ENCODE measurements at regions not wholly inside any gene's neighbourhood (a gene's known extent, or its start where the extent isn't known, plus 50 kb on each side); places are given as distances from the start of the nearest gene placed in this dataset.

GRCh38 chr14:89641495-89642175 lies 224.6 kb upstream of the FOXN3 start:
- CTCF ChIA-PET: interaction anchor here (0.8 to 1.7 kb wide), 5 partner anchors 14 to 110 kb away, joined by 3 to 7 read pairs (median 4); no protein-coding TSS in a partner anchor
- POLR2A ChIA-PET: interaction anchor here (0.7 to 1.5 kb wide), 7 partner anchors 12 to 110 kb away, joined by 3 to 7 read pairs (median 4); no protein-coding TSS in a partner anchor

GRCh38 chr14:89640141-89640540 lies 223.1 kb upstream of the FOXN3 start:
- ChIA-PET POLR2A (interaction anchor here (0.6 kb wide), 1 partner anchor 21 kb away, joined by 6 read pairs; no protein-coding TSS in a partner anchor), CTCF (interaction anchor here (0.9 to 1.4 kb wide), 2 partner anchors 13 to 78 kb away, joined by 3 read pairs; no protein-coding TSS in a partner anchor)

GRCh38 chr14:89639687-89640086 lies 222.7 kb upstream of the FOXN3 start:
- POLR2A ChIA-PET: interaction anchor here (0.6 kb wide), 1 partner anchor 21 kb away, joined by 6 read pairs; no protein-coding TSS in a partner anchor

GRCh38 chr14:89638891-89639290 lies 221.9 kb upstream of the FOXN3 start:
- ChIA-PET POLR2A (no interaction called here), CTCF (interaction anchor here (0.7 to 1.8 kb wide), 2 partner anchors 11 to 381 kb away, joined by 3 to 4 read pairs; no protein-coding TSS in a partner anchor)

More at GRCh38 chr14:89639687-89640086, 222.7 kb upstream of the FOXN3 start:
- CTCF ChIA-PET: interaction anchor here (1.4 kb wide), 1 partner anchor 78 kb away, joined by 3 read pairs; no protein-coding TSS in a partner anchor

GRCh38 chr14:89637581-89637980 lies 220.5 kb upstream of the FOXN3 start:
- CTCF ChIA-PET: interaction anchor here (1.8 kb wide), 1 partner anchor 9 kb away, joined by 4 read pairs; no protein-coding TSS in a partner anchor

GRCh38 chr14:89635615-89636014 lies 218.6 kb upstream of the FOXN3 start:
- ChIA-PET POLR2A (no interaction called here), CTCF (interaction anchor here (0.6 to 0.7 kb wide), 2 partner anchors 45 to 211 kb away, joined by 3 to 4 read pairs; no protein-coding TSS in a partner anchor)

More at GRCh38 chr14:89637581-89637980, 220.5 kb upstream of the FOXN3 start:
- POLR2A ChIA-PET: no interaction called here

GRCh38 chr14:89634037-89634436 lies 217.0 kb upstream of the FOXN3 start:
- POLR2A ChIA-PET: no interaction called here
- CTCF ChIA-PET: no interaction called here

- ChIA-PET CTCF (no interaction called here), POLR2A (interaction anchor here (1.0 kb wide), 1 partner anchor 11 kb away, joined by 3 read pairs; no protein-coding TSS in a partner anchor)
These were observed 213.2 kb upstream of the FOXN3 start for GRCh38 chr14:89630101-89630829.

- CTCF ChIA-PET: no interaction called here
These were observed 212.3 kb upstream of the FOXN3 start for GRCh38 chr14:89629383-89629782.

GRCh38 chr14:89628521-89628920 lies 211.5 kb upstream of the FOXN3 start:
- CTCF ChIA-PET: interaction anchor here (1.2 to 2.1 kb wide), 2 partner anchors 10 to 14 kb away, joined by 4 to 7 read pairs; no protein-coding TSS in a partner anchor
- POLR2A ChIA-PET: no interaction called here

More at GRCh38 chr14:89629383-89629782, 212.3 kb upstream of the FOXN3 start:
- POLR2A ChIA-PET: interaction anchor here (1.0 kb wide), 1 partner anchor 12 kb away, joined by 3 read pairs; no protein-coding TSS in a partner anchor

- ChIA-PET POLR2A (interaction anchor here (0.6 to 1.0 kb wide), 2 partner anchors 116 to 229 kb away, joined by 3 to 7 read pairs; no protein-coding TSS in a partner anchor), CTCF (interaction anchor here (2.1 kb wide), 1 partner anchor 16 kb away, joined by 7 read pairs; no protein-coding TSS in a partner anchor)
These were observed 209.3 kb upstream of the FOXN3 start for GRCh38 chr14:89626233-89626806.

- ChIA-PET POLR2A (interaction anchor here (0.6 to 1.0 kb wide), 2 partner anchors 115 to 229 kb away, joined by 3 to 7 read pairs; no protein-coding TSS in a partner anchor), CTCF (no interaction called here)
These were observed 208.7 kb upstream of the FOXN3 start for GRCh38 chr14:89625731-89626232.

GRCh38 chr14:89625244-89625713 lies 208.2 kb upstream of the FOXN3 start:
- ChIA-PET CTCF (no interaction called here), POLR2A (no interaction called here)

GRCh38 chr14:89624500-89625156 lies 207.6 kb upstream of the FOXN3 start:
- ChIA-PET POLR2A (no interaction called here), CTCF (no interaction called here)

GRCh38 chr14:89621791-89622638 lies 205.0 kb upstream of the FOXN3 start:
- ChIA-PET POLR2A (interaction anchor here (0.6 to 2.1 kb wide), 3 partner anchors 9 to 129 kb away, joined by 3 to 7 read pairs (median 7); no protein-coding TSS in a partner anchor), CTCF (no interaction called here)

- ChIA-PET CTCF (interaction anchor here (0.6 to 0.7 kb wide), 2 partner anchors 27 to 96 kb away, joined by 3 read pairs; no protein-coding TSS in a partner anchor), POLR2A (interaction anchor here (0.6 to 2.1 kb wide), 3 partner anchors 10 to 130 kb away, joined by 3 to 7 read pairs (median 7); no protein-coding TSS in a partner anchor)
These were observed 204.0 kb upstream of the FOXN3 start for GRCh38 chr14:89621009-89621421.

GRCh38 chr14:89620436-89620835 lies 203.4 kb upstream of the FOXN3 start:
- ChIA-PET CTCF (interaction anchor here (0.7 to 1.5 kb wide), 2 partner anchors 28 to 191 kb away, joined by 3 to 4 read pairs; no protein-coding TSS in a partner anchor), POLR2A (interaction anchor here (1.0 to 2.1 kb wide), 3 partner anchors 21 to 131 kb away, joined by 4 to 7 read pairs (median 4); no protein-coding TSS in a partner anchor)

Measured in activated CD8-positive, alpha-beta memory T cell treated with anti-CD3 and anti-CD28 coated beads for 36 hours (primary cell).